ENCODE measurements at regions not wholly inside any gene's neighbourhood (a gene's known extent, or its start where the extent isn't known, plus 50 kb on each side); places are given as distances from the start of the nearest gene placed in this dataset.

GRCh38 chr3:82093641-82094040 lies 332.2 kb upstream of the GBE1 start:
- no peak for DNase-seq (ENCODE audit: low spot score)
- intact Hi-C loops (cut with DNase I): no loop called here

- intact Hi-C loops (cut with DNase I): no loop called here
- no peak for DNase-seq (ENCODE audit: low spot score)
Observed at GRCh38 chr3:82088749-82089148, 327.3 kb upstream of the GBE1 start.

DNA sequence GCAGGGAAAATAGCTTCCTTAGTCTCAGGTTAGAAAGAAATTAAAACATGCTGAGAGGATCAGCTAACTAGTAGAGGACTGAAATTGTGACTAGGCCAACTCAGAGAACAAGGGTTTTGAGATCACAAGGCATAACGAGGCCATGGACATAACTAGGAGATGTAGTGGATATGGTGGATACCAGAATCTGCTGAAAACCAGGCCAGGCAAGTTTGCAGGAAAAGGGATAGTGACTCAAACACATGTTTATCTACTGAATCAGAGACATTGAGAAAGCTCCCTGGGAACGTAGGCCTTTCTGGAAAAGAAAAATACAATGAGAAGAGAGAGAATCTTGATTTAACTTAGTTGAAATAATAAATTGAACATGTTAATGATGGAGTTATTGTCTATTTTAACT lies 326.5 kb upstream of the GBE1 start:
- intact Hi-C loops (cut with DNase I): no loop called here
- DNase-seq (ENCODE audit: low spot score): no peak

DNA sequence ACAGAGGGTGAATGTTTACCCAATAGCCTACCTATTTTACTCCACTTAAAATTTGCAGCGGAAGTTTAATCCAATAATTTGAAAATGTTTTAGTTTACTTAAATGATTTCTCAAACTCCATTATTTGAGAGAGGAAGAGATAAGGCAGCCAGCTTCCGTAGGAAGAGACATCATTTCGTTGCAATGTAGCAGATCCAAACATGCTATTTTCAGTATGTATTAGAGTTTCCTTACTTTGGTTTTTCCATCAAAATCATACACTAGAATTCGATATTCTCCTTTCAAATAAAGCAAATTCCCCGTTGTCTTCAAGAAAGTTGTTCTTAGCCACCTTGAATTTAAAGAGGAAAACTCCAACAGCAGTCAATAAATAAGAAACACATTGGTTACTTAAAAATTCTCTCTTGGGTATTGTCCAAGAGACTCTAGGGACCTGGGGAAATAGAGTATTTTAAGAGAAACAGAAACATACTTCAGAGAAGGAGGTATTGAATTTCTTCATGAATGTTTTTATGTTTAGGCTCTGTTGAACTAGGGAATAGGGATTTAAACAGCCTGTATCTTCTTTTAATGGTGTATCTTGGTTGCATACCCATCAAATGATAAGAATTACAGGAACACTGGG lies 324.5 kb upstream of the GBE1 start:
- no peak for DNase-seq (ENCODE audit: low spot score)
- intact Hi-C loops (cut with DNase I): no loop called here

DNA sequence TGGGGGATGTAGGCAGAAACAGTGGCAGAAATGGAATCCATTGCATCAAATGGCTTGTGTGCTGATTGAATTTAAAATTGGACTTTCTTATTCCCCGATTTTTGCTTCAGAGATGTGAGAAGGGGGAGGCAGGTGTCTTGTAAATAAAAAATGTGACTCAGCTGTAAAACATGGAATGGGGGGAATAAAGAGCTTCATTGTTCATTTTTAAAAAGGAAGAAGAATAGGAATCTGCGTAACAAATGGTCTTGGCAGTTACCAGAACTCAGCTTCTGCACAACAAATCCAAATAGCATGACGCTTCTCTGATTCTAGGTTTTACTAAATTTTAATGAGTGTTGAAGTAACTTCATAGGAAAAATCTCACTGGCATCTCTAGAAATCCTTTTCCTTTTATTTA lies 323.9 kb upstream of the GBE1 start:
- intact Hi-C loops (cut with DNase I): no loop called here
- DNase-seq (ENCODE audit: low spot score): no peak

GRCh38 chr3:82084824-82085223 lies 323.4 kb upstream of the GBE1 start:
- intact Hi-C loops (cut with DNase I): no loop called here
- DNase-seq (ENCODE audit: low spot score): no peak

GRCh38 chr3:82082796-82083195 lies 321.4 kb upstream of the GBE1 start:
- DNase-seq (ENCODE audit: low spot score): no peak
- intact Hi-C loops (cut with DNase I): no loop called here

GRCh38 chr3:82081351-82081750 lies 319.9 kb upstream of the GBE1 start:
- intact Hi-C loops (cut with DNase I): no loop called here
- DNase-seq (ENCODE audit: low spot score): no peak

- no peak for DNase-seq (ENCODE audit: low spot score)
Observed at GRCh38 chr3:82080792-82081191, 319.3 kb upstream of the GBE1 start.

GRCh38 chr3:82080261-82080660 lies 318.8 kb upstream of the GBE1 start:
- intact Hi-C loops (cut with DNase I): no loop called here

More at GRCh38 chr3:82080792-82081191, 319.3 kb upstream of the GBE1 start:
- intact Hi-C loops (cut with DNase I): no loop called here

GRCh38 chr3:82079335-82079890 lies 318.0 kb upstream of the GBE1 start:
- DNase-seq (ENCODE audit: low spot score): no peak
- intact Hi-C loops (cut with DNase I): no loop called here

More at GRCh38 chr3:82080261-82080660, 318.8 kb upstream of the GBE1 start:
- no peak for DNase-seq (ENCODE audit: low spot score)

DNA sequence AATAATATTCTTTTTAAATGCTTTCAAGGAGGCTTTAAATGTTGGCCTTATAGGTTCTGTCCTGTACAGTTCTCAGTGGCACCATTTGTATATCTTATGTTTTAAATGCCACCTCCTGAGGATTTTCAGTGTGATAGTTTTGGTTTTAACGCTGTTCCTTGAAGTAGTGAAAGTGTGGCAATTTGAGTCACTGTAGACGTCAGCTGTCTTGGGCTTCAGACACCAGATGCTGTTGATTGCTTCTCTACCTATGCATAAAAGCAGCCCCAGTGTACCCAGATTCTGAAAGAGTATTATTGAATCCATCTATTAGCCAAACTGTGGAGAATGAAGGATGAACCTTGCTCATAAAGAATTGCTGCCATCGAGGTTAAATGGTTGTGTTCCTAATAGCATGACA lies 316.8 kb upstream of the GBE1 start:
- intact Hi-C loops (cut with DNase I): no loop called here
- no peak for DNase-seq (ENCODE audit: low spot score)

- intact Hi-C loops (cut with DNase I): no loop called here
Observed at GRCh38 chr3:82067420-82067819, 306.0 kb upstream of the GBE1 start.

DNA sequence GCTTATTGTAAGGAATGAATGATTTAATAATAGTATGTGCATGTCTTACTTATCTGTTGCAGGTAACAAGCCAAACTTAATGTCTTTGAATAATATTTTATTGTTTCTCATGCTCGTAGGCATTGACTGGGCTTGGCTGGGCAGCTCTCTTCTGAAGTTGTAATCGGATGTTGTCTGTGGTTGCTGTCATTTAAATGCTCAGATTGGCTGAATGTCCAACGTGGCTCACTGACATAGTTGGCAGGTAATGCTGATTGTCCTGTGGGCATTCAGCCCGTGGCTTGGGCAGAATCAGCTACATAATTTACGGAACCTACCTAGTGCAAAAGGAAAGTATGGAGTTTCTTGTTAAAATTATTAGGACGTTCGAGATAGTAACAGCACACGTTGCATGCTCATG lies 297.4 kb upstream of the GBE1 start:
- intact Hi-C loops (cut with DNase I): no loop called here
- no peak for DNase-seq (ENCODE audit: low spot score)

More at GRCh38 chr3:82067420-82067819, 306.0 kb upstream of the GBE1 start:
- DNase-seq (ENCODE audit: low spot score): no peak

- no peak for DNase-seq (ENCODE audit: low spot score)
- intact Hi-C loops (cut with DNase I): no loop called here
Observed at GRCh38 chr3:82055792-82056191, 294.3 kb upstream of the GBE1 start.

- no peak for DNase-seq (ENCODE audit: low spot score)
- intact Hi-C loops (cut with DNase I): no loop called here
Observed at GRCh38 chr3:82054849-82055248, 293.4 kb upstream of the GBE1 start.

DNA sequence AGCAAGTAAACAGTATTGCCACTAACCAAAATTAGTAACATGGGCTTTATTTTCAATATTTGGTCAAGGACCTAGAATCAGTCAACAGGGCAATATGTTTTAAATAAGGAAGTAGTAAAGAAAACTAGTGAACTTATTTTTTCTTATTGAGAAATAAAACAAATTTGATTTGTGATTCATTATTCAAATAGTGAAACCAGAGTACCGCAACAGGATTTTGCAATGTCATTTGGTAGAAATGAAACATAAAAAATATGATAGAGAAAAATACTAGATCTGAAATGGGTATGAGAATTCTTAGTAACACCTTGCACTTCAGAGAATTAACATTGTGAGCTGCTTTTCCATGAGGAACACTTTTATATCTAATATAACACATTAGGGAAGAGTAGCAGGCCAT lies 291.8 kb upstream of the GBE1 start:
- intact Hi-C loops (cut with DNase I): no loop called here
- no peak for DNase-seq (ENCODE audit: low spot score)

DNA sequence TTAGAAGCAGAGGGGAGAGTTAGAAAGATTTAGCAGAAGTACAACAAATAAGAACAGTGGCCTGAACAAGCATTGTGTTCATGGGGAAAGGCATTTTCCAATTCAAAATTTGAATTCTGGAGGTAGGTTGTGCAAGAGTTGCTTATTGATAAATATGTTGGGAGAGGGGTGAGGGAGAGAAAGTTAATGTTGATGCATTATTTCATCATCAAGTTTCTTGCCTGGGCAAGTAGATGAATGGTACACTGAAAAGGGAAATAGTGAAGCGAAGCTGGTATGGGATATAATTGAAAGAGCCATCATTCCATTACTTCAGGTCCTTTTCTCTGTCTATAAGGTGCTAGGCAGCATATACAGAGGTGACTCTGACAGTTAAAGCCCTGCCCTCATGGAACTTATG lies 288.9 kb upstream of the GBE1 start:
- no peak for DNase-seq (ENCODE audit: low spot score)
- intact Hi-C loops (cut with DNase I): no loop called here

GRCh38 chr3:82048711-82049110 lies 287.3 kb upstream of the GBE1 start:
- intact Hi-C loops (cut with DNase I): no loop called here
- DNase-seq (ENCODE audit: low spot score): no peak

- no peak for DNase-seq (ENCODE audit: low spot score)
- intact Hi-C loops (cut with DNase I): no loop called here
Observed at GRCh38 chr3:82044930-82045705, 283.7 kb upstream of the GBE1 start.

DNA sequence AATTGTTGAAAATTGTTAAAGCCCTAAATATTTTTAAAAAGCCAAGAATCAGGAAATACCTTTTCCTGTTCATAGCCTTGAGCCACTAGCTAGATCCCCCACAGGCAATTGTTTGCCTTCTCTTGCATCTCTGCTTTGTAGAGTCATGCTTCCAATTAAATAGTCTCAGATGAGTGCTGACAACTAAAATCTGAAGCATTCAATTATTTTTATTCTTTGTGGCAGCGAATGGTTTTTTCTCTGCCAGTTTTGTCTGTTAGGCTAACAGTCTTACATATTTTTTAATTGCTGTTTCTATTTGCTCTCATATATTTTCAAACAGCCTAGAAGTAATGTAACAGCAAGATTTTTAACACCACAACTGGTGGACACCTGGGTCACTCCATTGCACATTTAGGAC lies 277.1 kb upstream of the GBE1 start:
- DNase-seq (ENCODE audit: low spot score): no peak
- intact Hi-C loops (cut with DNase I): no loop called here
